Activated T-helper 1 cell treated with Interleukin-2 at 50 U/mL for 16 hours (primary cell): ENCODE measurements at regions not wholly inside any gene's neighbourhood (a gene's known extent, or its start where the extent isn't known, plus 50 kb on each side); places are given as distances from the start of the nearest gene placed in this dataset.
"Not testable (repeated sequence)": the region's sequence is repeated elsewhere in the genome, so short reads cannot be mapped to it uniquely, and the experiment has no call there.

Experiments used
- DNase-seq: peaks from one replicate; pipeline ENCODE4 v3.0.0-alpha.2; 2020; ENCODE audit warnings: low read depth

DNA sequence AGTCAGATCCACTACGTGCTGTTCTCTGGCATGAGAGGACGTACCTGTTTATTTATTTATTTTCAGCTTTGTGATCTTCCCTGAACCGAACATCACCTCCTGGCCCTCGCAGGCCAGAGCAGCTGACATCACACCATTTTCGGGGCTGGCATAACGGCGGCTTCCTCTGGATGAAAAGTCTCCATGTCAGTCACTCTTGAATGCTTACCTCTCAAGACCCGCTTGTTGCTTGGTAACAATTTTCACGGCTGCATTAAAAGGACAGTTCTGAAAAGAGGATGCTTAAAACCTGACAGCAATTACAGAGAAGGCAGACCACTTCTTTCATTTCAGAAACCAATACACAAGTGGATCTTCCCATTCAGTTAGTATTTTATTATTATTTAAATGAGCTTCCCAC, 159.8 kb upstream of the CDH4 start:
- no peak for DNase-seq

DNA sequence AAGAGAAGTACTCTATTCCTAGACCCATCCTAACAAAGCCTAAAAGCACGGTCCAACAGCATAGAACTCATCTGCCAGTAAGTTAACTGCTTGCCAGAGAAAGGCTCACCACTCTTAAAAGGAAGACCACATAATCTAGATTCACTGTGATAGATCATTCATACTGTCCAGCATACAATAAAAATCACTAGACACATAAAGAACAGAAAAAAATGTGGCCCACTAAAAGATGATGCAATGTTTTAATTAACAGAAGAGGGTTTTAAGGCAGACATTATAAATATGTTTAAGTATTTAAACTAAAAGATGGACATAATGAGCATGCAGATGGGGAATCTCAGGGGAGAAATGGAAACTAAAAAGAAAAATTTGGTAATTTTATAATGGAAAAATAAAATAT, 157.5 kb upstream of the CDH4 start:
- DNase-seq, result no peak

DNA sequence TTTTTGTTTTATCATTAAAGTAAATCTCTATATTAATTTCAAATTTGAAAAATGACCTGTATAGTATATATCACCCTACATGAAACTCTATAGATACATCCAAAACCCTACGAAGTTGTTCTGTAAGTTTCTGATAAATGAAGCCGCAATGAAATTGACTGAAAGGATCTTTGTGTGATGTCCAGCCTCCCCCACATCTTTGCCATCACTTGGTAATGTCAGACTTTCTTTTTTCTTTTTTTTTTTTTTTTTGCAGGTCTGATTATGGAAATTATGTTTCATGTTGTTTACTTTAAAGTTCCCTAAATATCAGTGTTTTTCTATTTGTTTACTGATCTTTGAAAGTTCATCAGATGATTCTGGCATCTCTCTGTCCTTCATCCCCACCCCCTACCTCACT, 155.6 kb upstream of the CDH4 start:
- DNase-seq, result no peak

DNA sequence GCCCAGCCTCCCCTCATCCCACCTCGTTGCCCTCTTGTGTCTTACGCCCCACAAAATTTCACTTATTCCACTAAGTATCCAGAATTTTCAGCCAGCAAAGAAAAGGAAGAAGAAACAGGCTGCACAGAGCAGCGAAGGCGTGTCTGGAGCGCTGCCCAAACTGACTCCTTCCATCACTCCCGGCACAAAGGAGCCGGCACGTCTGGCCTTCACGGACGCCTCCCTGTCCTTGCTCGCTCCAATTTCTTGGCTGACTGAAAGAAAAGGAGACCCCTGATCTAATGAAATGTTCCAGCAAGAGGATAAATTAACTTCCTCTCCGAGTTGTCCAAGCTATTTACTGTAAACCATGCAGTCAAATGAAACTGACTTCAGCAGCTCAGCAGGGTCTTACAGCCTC, 152.3 kb upstream of the CDH4 start:
- DNase-seq, result no peak

DNA sequence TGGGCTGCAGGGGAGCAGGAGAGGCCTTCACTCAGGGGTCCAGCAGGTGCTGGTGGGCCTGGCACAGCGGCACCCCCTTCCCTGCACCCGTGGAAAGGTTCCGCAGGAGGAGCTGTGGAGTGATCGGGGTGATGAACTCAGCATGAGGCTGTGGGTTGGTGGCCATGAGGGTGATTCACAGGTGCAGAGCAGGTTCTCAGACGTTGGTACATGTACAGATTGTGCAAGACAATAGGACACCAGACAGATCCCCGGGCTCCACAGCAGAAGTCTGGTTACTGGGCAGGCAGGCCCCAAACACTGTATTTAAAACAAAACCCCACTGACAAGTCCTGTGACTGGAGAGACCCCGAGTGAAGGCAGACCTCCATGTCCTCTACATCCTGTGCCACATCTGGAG, 151.6 kb upstream of the CDH4 start:
- no peak for DNase-seq

DNA sequence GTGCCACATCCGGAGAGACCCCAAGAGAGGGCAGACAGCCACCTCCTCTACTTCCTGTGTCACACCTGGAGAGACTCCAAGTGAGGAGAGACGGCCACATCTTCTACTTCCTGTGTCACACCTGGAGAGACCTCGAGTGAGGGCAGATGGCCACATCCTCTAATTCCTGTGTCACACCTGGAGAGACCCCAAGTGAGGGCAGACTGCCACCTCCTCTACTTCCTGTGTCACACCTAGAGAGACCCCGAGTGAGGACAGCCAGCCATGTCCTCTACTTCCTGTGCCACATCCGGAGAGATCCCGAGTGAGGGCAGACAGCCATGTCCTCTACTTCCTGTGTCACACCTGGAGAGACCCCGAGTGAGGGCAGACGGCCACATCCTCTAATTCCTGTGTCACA, 150.7 kb upstream of the CDH4 start:
- DNase-seq, result not testable (repeated sequence)

DNA sequence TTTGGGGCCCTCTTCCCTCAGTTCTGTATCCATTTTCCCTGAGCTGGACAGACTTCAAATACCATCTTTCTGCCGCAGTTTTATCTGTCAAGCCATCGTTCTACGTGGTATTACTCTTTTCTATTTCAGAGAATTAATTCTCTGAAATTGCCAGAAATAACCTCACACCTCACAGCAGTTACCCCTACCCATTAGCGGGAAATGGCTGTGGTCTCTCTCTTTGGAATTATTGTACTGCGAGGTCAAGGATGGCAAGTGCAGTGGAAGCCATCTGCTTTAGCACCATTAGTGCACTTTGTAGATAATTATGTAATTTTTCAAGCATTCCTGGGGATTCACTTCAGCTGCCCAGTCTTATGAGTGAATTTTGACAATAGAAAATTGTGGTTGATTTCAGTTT, 147.8 kb upstream of the CDH4 start:
- DNase-seq, result no peak

DNA sequence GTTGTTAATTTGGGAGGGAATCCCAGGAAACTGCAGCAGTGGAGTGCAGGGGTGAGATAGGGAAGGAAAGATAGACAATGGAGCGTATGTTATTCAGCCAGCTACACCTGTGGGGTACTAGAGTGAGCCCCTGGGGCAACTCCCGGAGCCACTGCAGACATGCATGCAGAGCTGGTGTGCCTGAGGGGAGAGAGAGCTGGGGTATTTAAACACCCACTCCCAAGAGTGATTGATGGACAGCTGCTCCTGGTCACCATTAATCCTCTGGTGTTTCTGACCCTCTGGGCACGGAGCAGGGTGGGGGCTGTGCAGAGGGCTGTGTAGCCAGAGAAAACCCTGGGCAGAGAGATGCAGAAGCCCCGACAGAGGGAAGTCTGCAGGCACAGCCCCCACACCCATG, 146.7 kb upstream of the CDH4 start:
- DNase-seq, result no peak

DNA sequence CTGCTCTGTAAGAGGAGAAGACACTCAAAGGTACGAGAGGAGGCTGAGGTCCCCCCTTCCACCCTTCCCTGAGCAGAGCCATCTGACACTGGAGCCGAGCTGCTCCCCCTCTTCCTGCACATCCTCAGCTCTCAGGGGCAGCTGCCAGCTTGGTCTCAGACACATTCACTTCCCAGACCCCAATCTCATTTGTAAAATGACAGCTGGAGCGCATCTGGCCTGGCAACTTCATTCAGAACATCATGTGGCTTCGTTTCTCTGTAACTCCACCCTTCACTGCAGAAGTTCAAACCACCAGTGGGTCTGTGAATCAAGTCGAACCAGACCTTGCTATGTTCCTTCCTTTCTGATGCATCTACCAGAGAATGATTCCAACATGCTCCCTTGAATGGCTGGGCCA, 145.6 kb upstream of the CDH4 start:
- DNase-seq, result no peak

DNA sequence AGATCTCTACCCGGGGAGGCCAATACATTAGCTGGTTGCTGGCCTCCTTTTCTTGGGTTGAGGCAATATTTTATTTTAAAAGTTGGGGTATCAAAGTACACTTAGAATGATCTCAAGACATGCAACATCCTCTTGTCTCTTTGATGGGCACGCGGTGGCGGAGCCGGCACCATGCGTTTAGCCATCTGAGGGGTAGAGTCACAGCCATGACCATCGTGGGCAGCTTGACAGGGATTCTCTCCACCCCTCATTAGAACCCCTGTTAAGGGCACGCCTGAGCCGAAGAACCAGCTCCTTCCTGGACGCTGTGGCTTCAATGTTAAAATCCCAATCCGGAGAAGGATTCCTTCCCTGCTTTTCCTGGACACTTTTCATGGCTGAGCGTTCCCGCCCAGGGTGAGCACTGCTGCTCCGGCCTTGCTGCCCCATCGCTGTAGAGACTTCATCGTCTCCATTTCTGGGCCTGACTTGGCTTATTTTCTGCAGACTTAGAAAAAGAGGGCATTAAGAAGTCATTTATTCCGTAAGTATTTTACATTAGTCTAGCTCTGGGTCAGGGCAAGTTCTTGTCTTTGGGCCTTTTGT, 142.7 kb upstream of the CDH4 start:
- no peak for DNase-seq

DNA sequence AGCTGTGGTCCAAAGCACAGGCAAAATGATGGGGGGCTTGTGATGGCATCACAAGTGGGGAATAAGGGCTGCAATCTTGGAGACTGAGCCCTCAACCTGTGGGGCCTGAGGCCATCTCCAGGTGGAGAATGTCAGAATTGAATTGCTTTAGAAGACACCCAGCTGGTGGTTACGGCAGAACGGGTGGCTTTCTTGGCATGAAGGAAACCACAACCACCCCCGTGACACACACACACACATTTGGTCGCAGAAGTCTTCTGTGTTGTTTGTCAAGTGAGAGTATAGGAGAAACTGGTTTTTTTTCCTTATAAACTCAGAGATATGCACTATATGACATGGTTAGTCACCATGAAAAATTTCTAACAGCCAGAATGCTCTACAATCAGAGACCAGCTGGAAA, 139.5 kb upstream of the CDH4 start:
- DNase-seq, result no peak

DNA sequence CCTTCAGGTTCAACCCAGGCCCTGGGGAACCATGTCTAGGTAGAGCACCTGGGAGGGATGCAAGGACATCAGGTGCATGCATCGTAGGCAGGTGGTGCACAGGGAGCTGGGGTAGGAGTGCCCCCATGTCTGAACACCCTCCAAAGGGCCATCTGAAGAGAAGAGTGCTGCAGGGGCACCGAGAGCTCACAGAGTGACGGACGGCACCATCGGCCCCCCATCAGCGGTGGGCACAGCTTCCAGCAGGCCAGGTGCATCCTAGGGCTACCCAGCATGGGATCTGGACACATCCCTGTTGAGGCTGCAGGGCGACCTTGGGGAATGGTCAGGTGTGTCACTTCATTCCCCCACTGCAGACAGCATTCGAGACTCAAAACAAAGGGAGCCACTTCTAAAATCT, 138.3 kb upstream of the CDH4 start:
- DNase-seq, result no peak

DNA sequence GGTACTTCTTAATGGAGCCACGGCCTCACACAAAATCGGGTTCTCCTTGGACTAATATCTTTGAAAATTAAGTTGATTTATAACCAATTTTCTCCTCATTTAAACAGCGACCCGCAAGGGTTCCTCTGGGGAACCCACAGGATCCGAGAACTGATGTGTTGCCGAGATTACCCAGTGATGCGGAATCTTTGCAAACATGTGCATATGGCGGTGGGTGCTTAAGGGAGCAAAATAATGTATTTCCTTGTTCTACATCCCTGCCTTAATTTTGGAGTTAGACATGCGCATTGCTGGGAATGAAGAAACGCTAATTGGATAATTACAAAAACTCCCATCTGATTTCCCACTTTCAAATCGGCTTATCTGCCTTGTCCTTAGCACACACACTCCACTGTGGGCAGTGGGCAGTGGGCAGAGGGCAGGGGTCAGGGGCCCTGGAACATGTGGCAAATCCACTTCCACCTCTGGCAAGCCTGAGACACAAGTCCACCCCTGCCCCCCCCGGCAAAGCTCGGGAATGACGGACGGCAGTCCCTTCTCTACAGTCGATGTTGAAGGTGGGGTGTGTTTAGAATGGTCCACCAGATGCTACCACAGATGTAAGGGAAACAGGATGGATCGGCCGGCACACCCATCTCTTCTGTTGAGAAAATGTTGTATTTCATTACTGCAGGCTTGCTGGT, 137.4 kb upstream of the CDH4 start:
- no peak for DNase-seq

DNA sequence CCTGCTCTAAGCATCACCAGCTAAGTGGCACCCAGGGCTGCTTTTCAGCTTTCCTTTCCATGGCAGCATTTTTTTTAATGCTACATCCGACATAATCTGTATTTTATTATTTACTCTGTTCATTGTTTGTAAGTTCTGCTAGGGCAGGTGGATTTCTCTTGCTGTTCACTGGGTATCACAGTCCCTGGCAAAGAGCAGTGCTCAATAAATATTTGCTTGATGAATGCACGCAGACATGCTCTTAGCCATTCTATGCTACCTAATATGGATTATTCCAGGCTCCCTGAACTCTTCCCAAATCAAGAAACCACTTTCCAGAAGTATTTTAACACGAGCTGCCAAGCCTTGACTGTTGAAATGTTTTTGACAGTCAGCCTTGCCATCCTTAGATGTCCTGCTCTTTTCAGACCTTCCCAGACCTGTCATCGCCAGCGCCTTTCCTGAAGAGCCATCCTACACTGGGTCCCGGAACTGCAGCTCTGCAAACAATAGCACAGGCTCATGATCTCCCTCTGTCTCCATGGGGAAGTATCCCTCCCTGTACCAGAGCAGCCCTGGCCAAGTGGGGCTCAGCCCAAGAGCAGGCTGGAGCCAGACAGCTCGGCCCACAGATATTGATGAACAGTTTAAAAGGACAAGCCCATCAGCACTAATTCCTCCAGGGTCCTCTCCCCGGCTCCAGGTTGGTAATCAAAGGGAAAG, 136.5 kb upstream of the CDH4 start:
- DNase-seq, result no peak

DNA sequence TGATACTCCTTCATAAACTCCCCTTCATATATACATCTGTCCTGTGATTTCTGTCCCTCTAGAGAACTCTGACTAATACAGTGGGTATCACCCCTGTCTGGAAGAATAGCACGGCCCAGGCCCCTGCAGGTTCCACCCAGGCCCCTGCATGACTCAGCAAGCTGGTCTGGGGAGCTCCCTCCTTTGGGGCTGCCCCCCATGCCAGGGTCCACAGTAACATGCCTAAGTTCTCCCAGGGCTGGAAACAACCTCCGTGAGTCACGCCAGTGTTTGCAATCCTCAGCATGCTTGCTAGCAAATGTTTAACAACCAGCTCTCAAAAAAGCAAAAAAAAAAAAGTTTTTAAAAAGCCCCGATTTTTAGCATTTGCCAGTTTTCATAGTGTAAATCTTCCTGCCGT, 134.3 kb upstream of the CDH4 start:
- no peak for DNase-seq

DNA sequence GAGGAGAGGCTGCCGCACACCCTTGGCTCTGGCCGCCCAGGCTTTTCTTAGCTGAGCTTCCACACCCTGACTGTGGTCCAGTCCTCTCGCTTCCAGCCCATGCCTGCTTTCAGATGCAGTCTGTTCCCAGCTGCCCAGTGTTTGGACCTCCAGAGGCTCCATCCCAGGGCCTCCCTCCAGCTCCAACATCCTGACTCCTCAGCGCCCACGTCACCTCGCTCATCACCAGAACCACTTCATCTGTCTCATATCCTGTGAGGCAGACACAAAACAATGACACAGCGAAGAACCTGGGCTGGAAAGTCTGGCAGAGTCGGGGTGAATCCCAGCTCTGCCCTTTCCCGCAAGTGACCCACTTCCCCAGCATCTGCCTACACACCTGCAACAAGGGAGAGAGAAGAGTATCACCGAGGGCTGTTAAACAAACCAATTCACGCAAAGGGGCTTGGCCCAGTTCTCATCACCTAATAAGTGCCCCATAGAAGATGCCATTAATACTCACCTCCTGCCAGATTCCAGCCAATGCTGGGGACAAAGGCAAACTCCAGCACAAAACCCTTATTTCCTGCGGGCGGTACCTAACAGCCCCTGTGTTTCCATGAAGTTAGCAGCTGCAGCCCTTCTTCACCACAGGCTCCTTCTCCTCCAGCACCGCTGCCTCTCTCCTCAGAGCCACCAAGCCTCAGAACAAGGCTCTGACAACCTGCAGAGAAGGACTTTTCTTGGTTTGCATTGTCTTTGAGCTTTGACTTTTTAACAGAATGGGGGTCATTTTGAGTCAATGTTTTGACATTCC, 133.4 kb upstream of the CDH4 start:
- DNase-seq, result no peak

DNA sequence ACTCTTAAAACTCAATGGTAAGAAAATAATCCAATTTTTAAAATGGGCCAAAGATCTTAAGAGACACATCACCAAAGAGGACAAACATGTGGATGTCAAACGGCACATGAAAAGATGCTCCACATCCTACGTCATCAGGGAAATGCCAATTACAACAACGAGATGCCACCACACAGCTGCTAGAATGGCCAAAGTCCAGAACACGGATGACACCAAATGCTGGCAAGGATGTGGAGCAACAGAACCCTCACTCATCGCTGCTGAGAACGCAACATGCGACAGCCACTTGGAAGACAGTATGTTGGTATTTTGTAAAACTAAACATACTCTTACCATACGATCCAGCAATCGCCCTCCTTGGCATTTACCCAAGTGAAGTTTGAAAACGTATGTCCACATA, 132.8 kb upstream of the CDH4 start:
- DNase-seq, result no peak

DNA sequence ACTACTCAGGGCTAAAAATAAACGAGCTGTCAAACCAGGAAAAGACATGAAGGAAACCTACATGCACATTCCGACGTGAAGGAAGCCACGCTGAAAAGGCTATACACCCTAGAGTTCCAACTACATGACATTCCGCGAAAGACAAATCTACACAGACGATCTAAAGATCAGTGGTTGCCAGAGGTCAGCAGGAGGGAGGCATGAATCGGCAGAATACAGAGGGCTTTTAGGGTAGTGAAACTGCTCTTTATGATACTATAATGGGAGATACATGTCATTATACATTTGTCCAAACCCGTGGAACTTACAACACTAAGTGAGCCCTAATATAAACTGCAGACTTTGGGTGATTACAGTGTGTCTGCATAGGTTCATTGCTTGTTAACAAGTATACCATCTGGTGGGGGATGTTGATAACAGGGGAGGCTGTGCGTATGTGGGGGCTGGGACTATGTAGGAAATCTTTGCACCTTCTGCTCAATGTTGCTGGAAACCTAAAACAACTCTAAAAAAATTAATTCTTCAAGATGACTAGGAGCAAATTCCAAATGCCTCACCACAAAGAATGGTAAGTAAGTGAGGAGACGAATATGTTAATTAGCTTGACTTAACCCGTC, 132.2 kb upstream of the CDH4 start:
- DNase-seq, result no peak

DNA sequence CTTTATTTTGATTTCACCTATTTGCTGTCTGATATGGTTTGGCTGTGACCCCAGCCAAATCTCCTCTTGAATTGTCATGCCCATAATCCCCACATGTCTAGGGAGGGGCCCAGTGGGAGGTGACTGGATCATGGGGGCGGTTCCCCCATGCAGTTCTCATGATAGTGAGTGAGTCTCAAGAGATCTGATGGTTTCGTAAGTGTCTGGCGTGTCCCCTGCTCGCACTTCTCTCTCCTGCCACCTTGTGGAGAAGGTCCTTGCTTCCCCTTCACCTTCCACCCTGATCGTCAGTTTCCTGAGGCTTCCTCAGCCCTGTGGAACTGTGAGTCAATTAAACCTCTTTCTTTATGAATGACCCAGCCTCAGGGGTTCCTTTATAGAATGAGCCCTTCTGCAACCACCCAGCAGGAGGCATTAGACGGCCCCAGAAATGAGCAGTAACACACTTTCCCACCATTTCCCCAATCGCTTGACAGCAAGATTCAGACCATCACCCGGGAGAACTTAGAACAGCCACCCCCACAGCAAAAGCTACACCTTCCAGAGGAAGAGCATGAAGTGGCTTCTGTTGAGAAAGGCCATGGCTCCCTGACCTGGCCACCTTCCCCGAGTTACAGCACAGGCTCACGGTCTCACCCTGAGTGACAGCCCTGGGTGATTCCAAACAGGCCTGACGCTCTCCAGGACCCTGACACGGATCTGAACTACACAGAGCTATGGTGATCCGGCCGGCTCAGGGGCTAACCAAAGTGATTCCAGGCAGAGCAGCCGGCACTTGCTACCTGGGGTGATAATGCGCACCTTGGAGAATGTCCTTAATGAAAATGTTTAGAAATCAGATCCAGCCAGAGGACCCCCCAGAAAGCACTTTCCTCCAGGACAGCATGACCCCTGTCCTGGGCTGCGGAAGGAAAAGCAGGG, 131.2 kb upstream of the CDH4 start:
- no peak for DNase-seq

DNA sequence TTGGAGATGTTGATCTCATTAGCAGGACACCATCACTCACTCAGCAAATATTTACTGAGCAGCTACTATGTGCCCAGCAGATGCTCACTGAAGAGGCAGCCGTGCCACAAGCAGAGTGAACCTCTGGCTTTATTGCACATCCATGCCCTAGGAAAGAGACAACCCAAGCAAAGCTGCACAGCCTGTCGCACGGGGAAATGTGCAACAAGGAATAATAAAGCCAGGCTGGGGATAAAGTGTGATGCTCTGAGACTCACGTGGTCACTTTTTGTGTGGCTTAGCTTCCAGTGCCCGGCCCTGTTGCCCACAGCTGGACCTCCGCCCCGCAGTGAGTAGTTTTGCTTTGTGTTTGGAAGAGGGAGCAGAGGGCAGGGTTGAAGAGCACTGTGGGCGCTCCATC, 130.4 kb upstream of the CDH4 start:
- DNase-seq, result no peak

DNA sequence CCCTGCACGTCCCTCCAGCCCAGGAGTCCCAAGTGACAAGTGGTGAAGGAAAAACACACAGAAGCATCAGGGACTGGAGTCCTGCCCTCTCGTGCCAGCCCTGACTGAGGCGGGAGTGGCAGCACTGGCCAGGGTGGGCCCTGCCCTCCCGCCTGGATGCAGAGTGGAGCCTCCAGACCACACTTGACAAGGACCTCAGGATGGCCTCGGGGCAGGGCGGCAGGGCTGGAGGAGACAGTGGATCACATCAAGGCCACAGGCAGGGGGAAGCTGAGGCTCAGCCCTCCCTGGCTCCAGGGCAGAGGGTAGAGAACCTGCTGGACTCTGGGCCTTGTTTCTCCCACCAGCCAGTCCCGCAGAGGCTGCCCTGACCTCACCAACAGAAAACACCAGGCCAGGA, 128.8 kb upstream of the CDH4 start:
- DNase-seq, result no peak
